ENCODE measurements at regions not wholly inside any gene's neighbourhood (a gene's known extent, or its start where the extent isn't known, plus 50 kb on each side); places are given as distances from the start of the nearest gene placed in this dataset.

DNA sequence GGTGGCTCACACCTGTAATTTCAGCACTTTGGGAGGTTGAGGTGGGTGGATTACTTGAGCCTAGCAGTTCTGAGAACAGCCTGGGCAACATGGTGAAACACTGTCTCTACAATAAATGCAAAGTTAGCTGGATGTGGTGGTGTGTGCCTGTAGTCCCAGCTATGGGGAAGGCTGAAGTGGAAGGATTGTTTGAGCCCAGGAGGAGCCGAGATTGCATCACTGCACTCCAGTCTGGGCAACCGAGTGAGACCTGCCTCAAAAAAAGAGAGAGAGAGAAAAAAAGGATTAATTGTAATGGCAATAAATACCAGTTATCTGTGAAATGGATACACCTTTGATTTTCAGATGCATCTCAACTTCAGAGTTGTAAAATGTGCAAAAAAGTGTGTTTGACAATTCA, 58.8 kb downstream of the SPRY1 start:
- no peak for DNase-seq

DNA sequence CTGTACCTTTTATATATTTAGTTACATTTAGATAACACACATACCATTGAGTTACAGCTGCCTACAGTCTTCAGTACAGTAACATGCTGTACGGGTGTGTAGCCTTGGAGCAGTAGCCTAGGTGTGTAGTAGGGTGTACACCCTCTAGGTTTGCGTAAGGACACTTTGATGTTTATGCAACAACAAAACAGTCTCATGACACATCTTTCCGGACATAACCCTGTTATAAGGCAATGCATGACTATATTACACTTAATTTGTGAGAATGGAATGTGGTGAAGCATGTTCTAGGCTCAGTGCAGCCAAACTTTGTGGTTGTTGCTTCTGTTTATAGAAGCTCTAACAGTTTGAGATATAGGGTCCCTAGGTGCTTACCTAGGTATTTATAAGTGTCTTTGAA, 65.4 kb downstream of the SPRY1 start:
- DNase-seq, result no peak

DNA sequence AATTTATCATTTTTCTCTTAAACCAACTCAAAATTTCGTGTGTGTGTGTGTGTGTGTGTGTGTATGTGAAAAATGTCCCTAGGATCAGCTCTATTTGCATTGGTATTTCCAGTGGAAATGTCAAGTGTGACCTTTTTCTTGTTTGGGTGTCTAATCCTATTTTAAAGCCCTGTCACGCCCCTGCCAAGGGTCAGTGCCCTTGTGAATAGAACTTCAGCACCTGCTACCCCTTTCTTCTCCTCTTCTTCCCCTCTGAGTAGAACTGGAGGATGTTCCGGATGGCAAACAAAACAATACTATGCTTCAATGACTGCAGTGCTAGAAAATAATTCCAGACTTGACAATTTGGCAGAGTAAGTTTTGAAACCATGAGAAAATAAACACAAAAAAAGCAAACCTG, 67.3 kb downstream of the SPRY1 start:
- no peak for DNase-seq

DNA sequence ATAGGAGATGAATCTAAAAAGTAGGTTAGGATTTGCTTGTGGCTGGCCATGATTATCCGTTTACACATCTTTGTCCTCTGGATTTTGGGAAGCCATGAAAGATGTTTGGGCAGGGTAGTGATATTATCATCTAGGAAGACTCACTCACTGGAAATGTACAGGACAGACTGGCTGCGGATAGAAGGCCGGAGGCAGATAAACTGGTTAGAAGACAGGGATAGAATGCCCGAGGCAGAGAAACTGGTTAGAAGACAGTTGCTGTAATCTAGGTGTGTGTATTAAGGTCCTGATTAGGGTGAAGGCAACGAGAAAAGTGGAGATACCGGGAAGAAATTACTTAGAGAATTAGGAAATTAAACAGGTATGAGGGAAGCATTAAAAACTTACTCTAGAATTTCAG, 68.8 kb downstream of the SPRY1 start:
- no peak for DNase-seq

DNA sequence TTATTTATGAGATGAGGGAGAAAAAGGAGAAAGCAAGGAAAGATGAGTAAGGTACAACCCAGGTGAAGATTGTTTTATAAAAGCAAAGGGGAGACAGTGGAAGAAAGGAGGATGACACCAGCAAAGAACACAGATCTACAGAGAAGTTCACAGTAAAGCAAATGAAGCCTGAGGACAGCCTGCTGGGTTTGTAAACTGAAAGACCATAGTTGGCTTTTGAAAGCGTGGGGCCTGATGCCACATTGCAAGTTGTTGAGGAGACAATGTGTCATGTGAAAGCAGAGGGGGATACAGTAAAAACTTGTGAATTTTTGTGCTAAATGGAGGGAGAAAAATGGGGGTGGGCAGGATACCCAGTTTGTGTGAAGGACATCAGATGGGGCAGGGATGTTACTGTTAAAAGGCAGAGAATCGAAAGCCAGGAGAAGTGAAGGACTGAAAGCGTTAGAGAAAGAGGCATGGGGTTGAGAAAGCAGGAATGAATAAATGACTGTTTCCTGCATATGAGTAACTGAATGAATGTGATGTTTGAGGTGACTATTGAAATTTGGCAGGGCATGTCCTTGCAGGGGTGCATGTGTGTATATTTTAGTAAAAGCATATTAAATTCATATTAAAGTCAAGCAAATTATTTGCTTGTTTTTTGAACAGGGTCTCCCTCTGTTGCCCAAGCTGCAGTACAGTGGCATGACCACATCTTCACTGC, 69.6 kb downstream of the SPRY1 start:
- no peak for DNase-seq

DNA sequence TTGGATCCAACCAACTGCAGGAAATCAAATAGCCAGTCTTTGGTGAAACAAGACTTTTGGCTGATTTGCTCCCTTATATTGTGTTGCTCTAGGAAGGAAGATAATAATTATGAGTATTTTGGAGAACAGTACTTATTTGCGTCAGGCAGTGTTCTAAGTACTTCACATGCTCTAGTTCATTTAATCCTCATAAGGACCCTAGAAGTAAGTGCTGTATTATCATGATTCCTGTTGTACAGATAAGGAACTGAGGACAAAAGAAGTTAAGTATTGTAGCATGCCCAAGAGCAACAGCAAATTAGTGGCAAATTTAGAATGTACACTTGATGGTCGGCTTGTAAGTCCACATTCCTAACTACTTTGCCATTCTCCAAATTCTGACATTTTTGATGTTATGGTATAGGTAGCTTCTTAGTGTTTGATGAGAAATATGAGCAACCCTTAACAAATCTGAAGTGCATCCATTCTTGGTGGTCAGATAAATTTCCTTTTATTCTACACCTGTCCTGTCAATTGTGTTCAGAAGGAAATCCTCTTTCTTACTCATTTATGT, 72.0 kb downstream of the SPRY1 start:
- no peak for DNase-seq

DNA sequence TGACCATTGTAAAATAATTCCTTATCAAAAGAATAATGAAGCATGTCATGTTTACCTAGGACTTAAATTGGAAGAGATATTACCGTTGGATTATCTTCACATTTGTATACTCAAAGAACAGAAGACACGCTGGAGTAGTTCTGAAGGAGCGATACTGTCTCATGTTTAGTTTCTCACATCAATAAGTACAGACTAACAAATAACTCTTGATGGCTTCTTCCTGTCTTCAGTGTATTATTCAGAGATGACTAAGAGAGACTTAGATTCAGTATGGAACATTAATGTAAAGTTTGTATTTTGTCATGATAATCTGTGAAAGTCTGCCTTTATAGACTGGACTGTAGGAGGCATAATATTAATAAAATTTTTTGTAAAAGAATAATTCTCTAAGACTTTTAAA, 72.7 kb downstream of the SPRY1 start:
- no peak for DNase-seq

DNA sequence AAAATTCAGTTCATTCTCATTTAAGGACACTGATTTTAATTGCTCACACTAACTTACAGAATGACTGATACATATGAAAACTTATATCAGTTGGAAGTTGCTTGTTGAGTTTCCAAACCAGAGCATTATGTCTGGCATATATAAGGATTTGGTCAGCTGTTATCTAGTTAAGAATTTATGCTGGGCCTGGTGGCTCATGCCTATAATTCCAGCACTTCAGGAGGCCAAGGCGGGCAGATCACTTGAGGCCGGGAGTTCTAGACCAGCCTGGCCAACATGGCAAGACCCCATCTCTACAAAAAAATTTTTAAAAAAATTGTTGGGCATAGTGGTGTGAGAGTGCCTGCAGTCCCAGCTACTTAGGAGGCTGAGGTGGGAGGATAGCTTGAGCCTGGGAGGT, 73.1 kb downstream of the SPRY1 start:
- DNase-seq, result no peak

DNA sequence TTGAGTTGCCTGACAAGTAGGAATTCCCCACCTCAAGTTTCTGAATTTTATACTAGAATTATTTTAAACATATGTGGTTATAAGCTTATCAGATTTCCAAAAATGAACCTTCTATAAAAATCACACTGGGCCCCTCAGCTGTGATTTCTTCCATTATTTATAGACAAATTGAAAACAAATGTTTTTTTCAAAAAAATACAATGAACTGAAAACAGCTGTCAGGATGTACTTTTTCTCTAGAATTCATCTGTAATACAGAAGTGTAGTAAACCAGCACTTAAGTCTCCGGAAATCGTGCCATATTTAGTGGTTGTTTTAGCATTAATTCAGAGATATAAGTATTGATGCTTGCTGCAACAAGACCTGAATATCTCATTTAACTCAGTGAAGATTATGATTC, 74.0 kb downstream of the SPRY1 start:
- no peak for DNase-seq

DNA sequence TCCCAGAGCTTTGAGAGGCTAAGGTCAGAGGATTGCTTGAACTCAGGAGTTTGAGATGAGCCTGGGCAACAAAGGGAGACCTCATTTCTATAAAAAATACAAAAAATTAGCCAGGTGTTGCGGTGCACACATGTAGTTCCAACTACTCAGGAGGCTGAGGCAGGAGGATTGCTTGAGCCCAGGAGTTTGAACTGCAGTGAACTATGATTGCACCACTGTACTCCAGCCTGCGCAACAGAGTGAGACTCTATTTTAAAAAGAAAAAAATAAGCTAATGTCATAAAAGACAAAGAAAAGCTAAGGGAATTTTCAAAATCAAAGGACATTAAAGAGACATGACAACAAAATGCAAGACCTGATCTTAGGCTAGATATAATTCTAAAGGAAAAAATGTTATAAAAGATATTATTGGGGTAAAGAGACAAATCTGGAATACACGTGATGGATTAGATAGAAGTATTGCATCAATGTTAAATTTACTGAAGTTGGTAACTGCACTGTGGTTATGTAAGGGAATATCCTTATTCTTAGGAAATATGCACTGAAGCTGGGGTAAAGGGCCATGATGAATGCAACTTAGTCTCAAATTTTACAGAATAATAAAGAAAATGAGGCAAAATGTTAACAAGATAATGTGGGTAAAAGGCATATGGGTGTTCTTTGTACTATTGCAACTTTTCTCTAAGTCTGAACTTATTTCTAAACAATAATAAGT, 75.2 kb downstream of the SPRY1 start:
- DNase-seq, result no peak

DNA sequence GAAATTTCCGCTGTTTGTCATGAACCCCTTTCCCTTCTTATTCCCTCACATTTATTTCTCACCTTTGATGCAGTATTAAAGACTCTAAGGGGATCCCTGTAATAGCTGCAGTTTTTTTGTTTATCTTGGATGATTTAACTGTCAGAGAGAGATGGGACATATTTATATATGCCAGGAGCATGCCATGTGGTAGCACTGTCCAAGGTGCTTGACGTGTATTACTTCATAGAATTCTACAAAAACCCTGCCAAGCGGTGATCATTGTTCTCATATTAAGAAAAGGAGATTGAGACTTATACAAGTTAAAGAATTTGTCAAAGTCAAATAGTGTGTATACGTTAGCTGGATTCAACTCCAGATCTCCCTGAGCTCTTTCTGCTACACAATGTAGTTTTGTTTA, 78.2 kb downstream of the SPRY1 start:
- DNase-seq, result no peak

DNA sequence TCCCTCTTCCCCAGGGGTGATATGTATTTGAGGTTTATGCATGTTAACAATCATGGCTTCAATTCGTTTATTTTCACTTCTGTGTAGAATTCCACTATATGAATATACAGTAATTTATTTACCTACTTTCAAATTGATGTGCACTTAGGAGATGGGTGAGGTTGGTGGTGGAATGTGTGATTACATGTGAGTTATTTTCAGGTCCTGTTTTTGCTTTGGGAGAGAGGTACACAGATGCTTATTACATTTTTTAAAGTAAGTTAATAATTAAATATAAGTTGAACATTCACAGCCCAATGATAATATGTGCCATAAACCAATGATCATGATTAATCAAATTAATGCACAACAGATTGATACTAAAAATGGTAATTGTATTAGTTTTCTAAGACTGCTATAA, 79.5 kb downstream of the SPRY1 start:
- DNase-seq, result no peak

DNA sequence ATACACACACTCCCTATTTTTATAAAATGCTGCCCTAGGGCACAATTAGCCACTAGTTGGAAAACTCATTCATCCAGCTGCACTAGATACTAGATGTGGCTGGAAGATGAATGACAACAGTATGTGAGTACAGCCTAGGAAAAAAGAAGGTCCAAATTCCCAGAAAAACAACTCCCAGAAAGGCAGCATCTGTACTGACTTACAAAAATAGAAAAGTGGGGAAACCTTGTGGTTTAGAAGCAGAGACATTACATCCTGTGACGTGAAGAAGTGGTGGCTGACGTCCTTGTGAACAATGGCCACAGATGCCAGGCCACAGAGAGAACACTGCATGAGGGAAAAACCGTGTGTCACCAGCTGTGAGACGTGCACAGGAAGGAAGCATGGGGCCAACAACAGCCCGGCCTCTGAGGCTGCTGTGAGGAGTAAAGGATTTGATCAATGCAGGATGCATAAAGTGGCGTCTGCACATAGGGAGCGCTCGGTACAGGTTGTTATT, 81.2 kb downstream of the SPRY1 start:
- DNase-seq, result peak; percentile 86 to 91

DNA sequence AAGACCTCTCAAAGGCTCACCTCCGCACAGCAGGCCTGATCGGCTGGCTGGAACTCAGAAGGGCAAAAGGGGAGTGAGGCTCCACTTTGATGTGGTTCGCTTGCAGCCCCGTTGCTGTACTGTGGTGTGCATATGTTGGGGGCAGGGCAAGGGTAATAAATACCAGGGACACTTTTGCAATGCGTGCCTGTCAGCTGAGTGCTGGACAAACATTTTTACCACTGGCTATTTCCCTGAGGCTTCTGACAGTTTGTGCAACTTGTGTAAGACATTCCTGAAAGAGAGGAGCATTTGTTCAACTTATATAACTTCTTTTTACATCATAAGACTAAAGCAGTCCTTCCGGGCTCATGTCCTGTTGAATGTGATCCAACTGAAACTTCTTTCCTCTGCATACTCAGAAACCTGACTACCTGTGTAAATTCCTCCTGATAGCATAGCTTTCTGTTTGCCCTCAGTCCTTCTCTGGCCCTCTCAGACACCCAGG, 82.3 kb downstream of the SPRY1 start:
- no peak for DNase-seq

DNA sequence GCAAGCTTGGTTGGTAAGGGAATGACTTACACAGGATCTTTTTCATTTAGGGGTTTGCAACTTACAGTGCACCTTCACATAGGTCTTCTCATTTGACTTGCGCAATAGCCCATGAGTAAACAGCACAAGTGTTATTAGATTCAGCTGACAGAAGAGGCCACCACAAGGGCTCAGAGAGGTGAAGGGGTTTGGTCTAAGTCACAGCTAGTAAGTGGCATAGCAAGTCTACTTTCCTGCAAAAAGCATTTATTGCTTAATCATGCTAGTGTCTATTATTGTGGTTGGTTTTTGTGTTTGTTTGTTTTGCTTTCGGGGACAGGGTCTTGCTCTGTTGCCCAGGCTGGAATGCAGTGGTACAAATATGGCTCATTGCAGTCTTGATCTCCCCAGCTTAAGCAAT, 83.3 kb downstream of the SPRY1 start:
- DNase-seq, result no peak

DNA sequence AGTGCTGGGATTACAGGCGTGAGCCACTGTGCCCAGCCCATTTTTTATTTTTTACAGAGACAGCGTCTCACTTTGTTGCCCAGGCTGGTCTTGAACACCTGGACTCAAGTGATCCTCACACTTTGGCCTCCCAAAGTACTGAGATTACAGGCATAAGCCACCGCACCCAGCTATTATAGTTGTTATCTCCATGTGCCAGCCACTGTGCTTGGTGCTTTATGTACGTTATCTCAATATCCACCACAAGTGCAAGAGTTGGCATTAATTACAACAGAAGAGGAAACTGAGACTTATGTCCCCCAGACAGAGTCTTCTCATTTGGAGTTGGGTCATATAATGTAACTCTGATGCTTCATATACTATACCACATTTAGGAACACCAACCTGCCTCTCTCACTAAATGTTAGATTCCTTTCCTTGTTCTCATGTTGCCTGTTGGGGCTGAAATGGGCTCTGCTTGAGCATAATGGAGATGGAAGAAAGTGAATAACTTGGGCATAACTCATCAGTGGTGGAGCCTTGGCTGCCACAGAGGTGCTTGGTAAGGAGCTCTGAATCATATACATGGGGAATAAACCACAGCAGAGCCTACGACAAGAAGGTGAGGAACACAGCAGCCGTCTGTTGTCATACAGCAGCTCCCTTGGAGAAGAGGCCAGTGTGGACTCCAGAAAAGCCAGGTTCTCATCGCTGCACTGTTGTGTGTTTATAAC, 84.3 kb downstream of the SPRY1 start:
- no peak for DNase-seq

DNA sequence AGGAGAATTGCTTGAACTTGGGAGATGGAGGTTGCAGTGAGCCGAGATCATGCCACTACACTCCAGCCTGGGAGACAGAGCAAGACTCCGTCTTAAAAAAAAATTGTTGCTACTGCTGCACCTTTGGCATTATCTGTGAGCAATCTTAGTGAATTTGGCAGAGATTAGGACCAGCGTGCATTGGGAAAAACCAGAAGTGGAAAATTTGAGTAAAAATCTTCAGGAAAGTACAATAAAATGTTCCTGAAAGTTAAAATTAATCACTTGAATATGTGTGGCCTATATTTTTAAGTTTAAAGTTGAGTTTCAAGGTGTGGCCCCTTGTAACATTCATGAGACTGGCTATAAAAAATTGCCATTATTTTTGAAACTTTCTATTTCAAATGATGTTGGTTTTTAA, 85.1 kb downstream of the SPRY1 start:
- DNase-seq, result no peak

DNA sequence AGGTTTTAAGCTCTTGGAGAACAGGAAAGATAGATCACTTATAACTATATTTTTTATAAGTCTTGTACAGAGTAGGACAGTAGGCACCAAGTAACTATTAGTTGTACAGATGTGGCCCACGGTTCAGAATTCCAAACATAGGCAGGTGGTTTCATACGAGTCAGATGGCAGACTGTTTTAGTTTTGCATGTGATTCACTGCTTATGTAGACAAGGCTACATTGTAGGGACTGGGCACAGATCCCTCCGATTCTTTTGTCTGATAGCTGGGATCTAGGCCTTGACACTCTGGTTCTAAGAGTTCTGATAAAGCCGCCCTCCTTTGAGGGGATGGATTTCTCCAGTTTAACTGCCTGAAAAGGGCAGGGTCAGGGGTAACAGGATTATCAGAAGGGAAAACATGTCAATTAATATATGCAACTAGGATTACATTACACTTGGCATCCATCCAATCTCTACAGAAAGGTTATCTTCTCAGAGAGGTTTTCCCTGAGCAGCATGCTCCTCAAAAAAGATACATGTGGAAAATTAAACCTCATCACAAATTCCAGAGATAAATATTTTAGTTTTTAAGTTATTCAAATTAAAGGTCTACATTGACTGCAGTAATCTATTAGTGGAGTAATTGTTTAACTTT, 87.8 kb downstream of the SPRY1 start:
- no peak for DNase-seq

DNA sequence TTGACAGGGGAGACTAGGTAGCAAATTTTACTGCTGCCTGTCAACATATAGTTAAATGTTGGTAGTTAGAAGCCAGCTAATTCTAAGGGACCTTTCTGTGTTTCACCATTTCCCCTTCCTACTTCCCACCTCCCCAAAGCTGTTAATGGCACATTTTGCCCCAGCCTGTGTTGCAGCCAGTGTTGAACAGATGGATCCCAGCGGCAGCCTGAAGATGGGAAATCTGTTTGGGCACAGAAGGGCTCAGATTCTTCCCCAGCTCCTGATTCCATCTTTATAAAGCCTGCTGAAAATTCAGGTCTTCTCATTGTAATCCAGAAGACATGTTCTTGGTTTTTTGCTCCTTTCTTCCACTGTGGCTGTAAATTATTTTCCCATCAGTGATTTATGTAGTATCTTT, 89.0 kb downstream of the SPRY1 start:
- peak in 1 of 2 experiments; percentile 4 for DNase-seq

DNA sequence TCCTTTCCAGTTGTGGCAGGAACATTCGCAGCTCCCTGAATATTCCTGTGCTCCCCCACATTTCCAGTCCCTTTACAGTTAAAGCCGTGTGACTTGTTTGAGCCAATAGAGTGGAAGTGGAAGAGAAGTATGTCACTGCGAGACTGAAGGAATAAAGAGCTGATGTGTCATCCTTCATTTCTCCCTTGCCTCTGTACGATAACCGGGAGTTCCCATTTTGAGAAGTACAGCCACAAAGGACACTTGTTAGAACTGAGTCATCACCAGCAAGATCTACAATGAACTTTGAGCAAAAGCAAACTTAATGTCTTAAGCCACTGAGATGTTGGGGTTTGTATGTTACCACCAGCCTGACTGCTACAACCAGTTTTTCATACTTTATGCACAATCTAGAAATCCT, 92.3 kb downstream of the SPRY1 start:
- DNase-seq, result peak; percentile 86 to 91

DNA sequence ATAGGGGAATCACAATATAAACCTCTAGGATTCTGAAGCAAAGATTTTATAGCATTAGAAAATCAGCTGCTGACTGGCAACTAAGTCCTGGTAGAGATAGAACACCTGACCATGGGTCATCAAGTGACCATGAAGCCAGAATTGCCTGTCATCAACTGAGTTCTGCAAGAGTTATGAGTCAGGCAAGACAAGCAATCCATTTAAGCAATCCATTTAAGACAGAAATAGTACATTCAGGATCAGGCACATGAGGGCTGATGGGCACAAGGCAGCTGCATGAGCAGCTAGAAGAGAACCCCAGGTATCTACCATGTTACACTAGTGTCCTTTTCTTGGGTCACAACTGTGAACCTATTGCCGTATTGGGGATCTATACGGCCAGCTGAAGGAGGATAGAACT, 98.9 kb downstream of the SPRY1 start:
- no peak for DNase-seq

DNA sequence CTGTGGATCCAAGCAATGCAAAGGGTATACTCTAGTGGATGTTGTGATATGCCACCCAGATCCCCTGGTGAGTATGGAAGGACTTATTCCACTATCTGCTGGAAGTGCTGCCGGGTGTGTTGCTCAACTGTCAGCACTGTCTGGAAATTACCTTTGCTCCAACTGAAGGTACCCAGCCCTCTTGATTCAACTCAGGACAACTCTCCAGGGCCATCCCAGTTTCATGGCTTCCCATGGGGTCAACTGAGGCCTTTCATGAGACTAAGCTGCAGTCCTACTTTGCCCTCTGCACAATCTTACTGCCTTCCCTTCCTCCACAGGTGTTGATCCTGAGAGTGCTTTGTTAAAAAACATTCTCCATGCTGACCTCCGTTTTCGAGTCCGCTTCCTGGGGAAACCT, 99.8 kb downstream of the SPRY1 start:
- no peak for DNase-seq

DNA sequence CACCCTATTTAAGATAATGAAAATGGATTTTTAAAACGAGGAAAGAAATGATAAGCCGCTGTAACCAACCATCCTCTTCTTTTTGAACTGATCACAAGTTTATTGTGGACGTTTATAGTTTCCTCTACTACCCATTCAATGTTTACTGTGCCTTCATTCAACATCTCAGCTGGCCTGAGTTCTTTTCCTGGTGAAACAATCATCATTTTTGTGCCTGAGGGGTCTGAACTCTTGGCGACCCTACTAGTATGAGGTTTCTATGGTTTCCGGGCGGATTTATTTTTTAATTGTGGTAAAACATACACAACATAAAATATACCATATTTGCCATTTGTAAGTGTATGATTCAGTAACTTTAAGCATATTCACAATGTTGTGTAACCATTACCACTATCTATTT, 100.7 kb downstream of the SPRY1 start:
- no peak for DNase-seq

Measured in Kasumi-1 (cell line).